Upper lobe of left lung (tissue), 6 donors: ENCODE measurements at regions not wholly inside any gene's neighbourhood (a gene's known extent, or its start where the extent isn't known, plus 50 kb on each side); places are given as distances from the start of the nearest gene placed in this dataset.
A peak's percentile ranks its signal among the peaks of the same experiment; 100 is the strongest.

ENCODE experiments used
- ATAC-seq, 2 donors: fragments of 200-7000 bp; cut with Tn5 transposase; one replicate each; pipeline ENCODE4 v1.9.1; 2022; ENCODE audit warnings: mild to moderate bottlenecking in 2 of 2, moderate library complexity in 2 of 2; ENCODE audit not compliant: low FRiP score in 2 of 2
- DNase-seq, 2 donors: peaks; one replicate each; pipeline ENCODE4 v3.0.0-alpha.2; 2019 to 2020
- H3K27ac ChIP-seq, 4 donors: fragments of 200-600 bp; sonication (generic); one replicate each; pipeline ENCODE4 v1.5.1; 2016 to 2019
- H3K27me3 ChIP-seq, 4 donors: fragments of 200-600 bp; sonication (generic); one replicate each; pipeline ENCODE4 v1.5.1; 2017 to 2019
- H3K36me3 ChIP-seq, 4 donors: fragments of 200-600 bp; sonication (generic); one replicate each; pipeline ENCODE4 v1.5.1; 2016 to 2019
- H3K4me1 ChIP-seq, 4 donors: fragments of 200-600 bp; sonication (generic); one replicate each; pipeline ENCODE4 v1.5.1; 2018 to 2019
- H3K4me3 ChIP-seq, 4 donors: fragments of 200-600 bp; sonication (generic); one replicate each; pipeline ENCODE4 v1.5.1; 2017 to 2019; ENCODE audit warnings: mild to moderate bottlenecking in 2 of 4, moderate library complexity in 1 of 4
- H3K9me3 ChIP-seq, 4 donors: fragments of 200-600 bp; sonication (generic); one replicate each; pipeline ENCODE4 v1.5.1; 2018 to 2019
- EP300 ChIP-seq, 4 donors: sonication (generic); formaldehyde crosslinking; IDR thresholded peaks; one replicate each; pipeline ENCODE4 v1.5.1; 2017; ENCODE audit warnings: antibody characterized with exemption in 4 of 4, control low read depth in 2 of 4
- POLR2A ChIP-seq, 4 donors: fragments of 450-650 bp; IDR thresholded peaks; one replicate each; pipeline ENCODE4 v1.5.1; 2016 to 2017; ENCODE audit warnings: antibody characterized with exemption in 4 of 4, mild to moderate bottlenecking in 2 of 4
- POLR2AphosphoS5 ChIP-seq, 2 donors: sonication (generic); formaldehyde crosslinking; IDR thresholded peaks; one replicate each; pipeline ENCODE4 v1.5.1; 2017; ENCODE audit warnings: antibody characterized with exemption in 2 of 2
- WGBS, 2 donors: methylation state at CpG; one replicate each; pipeline ENCODE4 v1.1.5; 2017 to 2018; 5-methylcytosine and 5-hydroxymethylcytosine counted together
- TF ChIP-seq, protein P1 (sequence below), 6 experiments: fragments of 450-650 bp in 4 of 6; fragments of 200-600 bp in 2 of 6; sonication (generic) in 2 of 6; IDR thresholded peaks; one replicate each; pipeline ENCODE4 v1.5.1; 2016 to 2019; ENCODE audit warnings: antibody characterized with exemption in 6 of 6
- donor health status: DM: no; HTN: no; CAD: no; lungs with moderate emphysema.
- donor health status: DM: no; HTN: yes; CAD: no; lungs with severe emphysema.

DNA sequence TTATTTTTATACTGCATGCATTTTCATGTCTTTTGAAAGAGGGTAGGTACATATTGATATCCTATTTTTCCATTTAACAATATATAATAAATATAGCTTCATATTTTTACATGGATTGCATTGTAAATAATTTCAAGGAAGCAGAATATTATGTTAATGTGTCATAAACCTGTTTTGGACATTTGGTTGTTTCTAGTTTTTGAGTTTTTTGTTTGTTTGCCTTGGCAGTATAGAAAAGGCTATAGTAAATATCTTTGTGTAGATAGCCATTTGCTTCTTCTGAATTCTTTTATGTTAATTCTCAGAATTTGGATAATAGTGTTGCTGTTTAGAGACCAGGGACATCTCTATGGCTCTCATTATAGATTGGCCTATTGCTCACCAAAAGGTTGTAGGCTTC, 645.2 kb downstream of the SLC4A3 start:
- no peaks in the 10 kb centered on the region for H3K9me3 ChIP-seq
- H3K36me3 ChIP-seq, result no peaks in the 10 kb centered on the region
- DNase-seq (no peak), ATAC-seq (no peak)
- H3K27ac ChIP-seq, result no peak overlapping the region
- no peak overlapping the region for H3K4me3 ChIP-seq
- no peaks in the 10 kb centered on the region for H3K27me3 ChIP-seq
- H3K4me1 ChIP-seq, result peaks cover 0 to 7% (median 0%) of the 10 kb centered on the region in 4 donors
- TF ChIP-seq POLR2A (IDR thresholded peaks at IDR 0.05), result no peak
- TF ChIP-seq POLR2AphosphoS5 (IDR thresholded peaks at IDR 0.05), result no peak

DNA sequence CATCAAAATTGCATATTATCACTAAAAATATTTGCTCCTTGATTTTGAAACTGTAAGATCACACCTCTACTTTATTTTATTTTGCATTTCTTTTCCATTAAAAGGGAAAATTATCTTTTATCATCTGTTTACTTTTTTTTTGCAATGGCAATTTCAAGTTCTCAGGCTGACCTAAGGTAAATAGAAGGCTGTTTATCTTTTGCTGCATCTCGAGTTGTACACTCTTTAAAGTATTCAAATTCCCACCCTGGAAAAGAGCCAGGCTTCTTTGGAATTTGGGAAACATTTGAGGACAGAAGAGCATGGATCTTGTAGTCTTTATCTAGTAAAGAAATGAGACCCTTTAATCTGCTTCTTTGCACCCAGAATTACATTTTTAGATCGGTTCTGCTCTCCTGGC, 645.7 kb downstream of the SLC4A3 start:
- Histone ChIP-seq H3K4me3 (no peak overlapping the region), H3K9me3 (no peaks in the 10 kb centered on the region), H3K27me3 (no peaks in the 10 kb centered on the region), H3K36me3 (no peaks in the 10 kb centered on the region), H3K27ac (no peak overlapping the region), H3K4me1 (peaks cover 0 to 7% (median 0%) of the 10 kb centered on the region in 4 donors)
- ATAC-seq (no peak), DNase-seq (no peak)
- 50 to 53% methylated on average over 2 of the region's 2 CpGs for WGBS, 2 donors
- no peak for TF ChIP-seq EP300 (IDR thresholded peaks at IDR 0.05)
- TF ChIP-seq, protein P1, sequence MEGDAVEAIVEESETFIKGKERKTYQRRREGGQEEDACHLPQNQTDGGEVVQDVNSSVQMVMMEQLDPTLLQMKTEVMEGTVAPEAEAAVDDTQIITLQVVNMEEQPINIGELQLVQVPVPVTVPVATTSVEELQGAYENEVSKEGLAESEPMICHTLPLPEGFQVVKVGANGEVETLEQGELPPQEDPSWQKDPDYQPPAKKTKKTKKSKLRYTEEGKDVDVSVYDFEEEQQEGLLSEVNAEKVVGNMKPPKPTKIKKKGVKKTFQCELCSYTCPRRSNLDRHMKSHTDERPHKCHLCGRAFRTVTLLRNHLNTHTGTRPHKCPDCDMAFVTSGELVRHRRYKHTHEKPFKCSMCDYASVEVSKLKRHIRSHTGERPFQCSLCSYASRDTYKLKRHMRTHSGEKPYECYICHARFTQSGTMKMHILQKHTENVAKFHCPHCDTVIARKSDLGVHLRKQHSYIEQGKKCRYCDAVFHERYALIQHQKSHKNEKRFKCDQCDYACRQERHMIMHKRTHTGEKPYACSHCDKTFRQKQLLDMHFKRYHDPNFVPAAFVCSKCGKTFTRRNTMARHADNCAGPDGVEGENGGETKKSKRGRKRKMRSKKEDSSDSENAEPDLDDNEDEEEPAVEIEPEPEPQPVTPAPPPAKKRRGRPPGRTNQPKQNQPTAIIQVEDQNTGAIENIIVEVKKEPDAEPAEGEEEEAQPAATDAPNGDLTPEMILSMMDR (IDR thresholded peaks at IDR 0.05), result no peak
- no peak for TF ChIP-seq POLR2AphosphoS5 (IDR thresholded peaks at IDR 0.05)
- no peak for TF ChIP-seq POLR2A (IDR thresholded peaks at IDR 0.05)

DNA sequence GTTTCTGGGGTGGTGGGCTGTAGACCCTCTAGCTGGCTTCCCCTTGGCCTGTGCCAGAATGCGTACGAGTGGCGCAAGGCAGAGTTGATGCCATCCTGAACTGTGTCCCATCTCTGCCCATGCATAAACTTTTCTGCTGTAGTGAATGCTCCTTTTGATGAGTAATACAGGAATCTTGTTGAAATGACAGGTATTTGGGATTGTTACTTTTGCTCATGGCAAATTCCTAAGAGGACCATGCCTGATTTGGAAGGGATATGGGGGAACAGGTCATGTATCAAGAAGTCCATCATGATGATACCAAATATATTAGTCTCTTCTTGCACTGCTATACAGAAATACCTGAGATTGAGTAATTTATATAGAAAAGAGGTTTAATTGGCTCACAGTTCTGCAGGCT, 648.0 kb downstream of the SLC4A3 start:
- H3K4me3 ChIP-seq, result no peak overlapping the region
- H3K36me3 ChIP-seq, result no peaks in the 10 kb centered on the region
- no peaks in the 10 kb centered on the region for H3K9me3 ChIP-seq
- no peak for ATAC-seq
- TF ChIP-seq EP300 (IDR thresholded peaks at IDR 0.05), result no peak
- no peak for TF ChIP-seq POLR2AphosphoS5 (IDR thresholded peaks at IDR 0.05)
- TF ChIP-seq, protein P1 (IDR thresholded peaks at IDR 0.05), result no peak
- no peak for TF ChIP-seq POLR2A (IDR thresholded peaks at IDR 0.05)
- no peak for DNase-seq
- no peak overlapping the region for H3K27ac ChIP-seq
- 85 to 92% methylated on average over 3 of the region's 3 CpGs for WGBS, 2 donors
- H3K27me3 ChIP-seq, result no peaks in the 10 kb centered on the region
- peaks cover 0 to 7% (median 0%) of the 10 kb centered on the region in 4 donors for H3K4me1 ChIP-seq

DNA sequence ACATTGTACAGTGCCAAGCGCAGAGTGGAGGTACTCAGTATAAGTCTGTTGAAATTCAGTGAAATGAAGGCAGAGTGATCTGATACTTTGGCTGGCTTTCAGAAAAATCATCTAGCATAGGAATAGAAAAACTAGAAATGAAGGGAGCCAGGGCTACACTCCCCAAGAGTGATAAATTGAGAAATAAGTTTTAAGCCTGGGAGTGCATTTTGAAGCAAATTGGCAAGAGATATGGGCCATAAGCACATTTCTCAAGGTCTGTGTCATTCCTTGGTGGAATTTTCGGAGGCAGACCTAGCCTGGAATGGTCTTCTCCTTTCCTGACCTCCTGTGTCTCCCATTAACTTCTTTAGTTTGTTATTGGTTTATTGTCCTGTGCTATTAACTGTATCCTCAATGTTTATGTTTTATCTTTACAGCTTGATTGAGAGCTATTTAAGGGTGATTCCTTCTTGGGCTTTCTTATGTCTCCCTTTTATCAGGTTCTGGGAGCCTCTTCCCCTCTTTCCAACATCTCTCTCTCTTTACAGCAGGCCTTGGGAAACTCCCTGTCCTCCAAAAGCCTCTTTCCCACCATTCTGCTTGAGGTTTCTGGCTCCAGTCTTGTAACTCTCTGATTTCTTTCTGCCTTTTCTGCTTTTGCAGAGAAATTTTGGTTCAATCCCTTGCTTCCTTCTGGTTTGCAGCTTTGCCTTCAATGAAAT, 649.5 kb downstream of the SLC4A3 start:
- H3K36me3 ChIP-seq, result no peaks in the 10 kb centered on the region
- no peak overlapping the region for H3K4me3 ChIP-seq
- ATAC-seq (peak in 1 of 2 donors; percentile 61), DNase-seq (no peak)
- H3K27ac ChIP-seq, result no peak overlapping the region
- no peaks in the 10 kb centered on the region for H3K27me3 ChIP-seq
- H3K9me3 ChIP-seq, result no peaks in the 10 kb centered on the region
- 80 to 81% methylated on average over 2 of the region's 2 CpGs for WGBS, 2 donors
- peaks cover 0 to 7% (median 0%) of the 10 kb centered on the region in 4 donors for H3K4me1 ChIP-seq
- TF ChIP-seq POLR2AphosphoS5 (IDR thresholded peaks at IDR 0.05) (no peak), POLR2A (IDR thresholded peaks at IDR 0.05) (no peak), EP300 (IDR thresholded peaks at IDR 0.05) (no peak)
- TF ChIP-seq, protein P1 (IDR thresholded peaks at IDR 0.05), result no peak

DNA sequence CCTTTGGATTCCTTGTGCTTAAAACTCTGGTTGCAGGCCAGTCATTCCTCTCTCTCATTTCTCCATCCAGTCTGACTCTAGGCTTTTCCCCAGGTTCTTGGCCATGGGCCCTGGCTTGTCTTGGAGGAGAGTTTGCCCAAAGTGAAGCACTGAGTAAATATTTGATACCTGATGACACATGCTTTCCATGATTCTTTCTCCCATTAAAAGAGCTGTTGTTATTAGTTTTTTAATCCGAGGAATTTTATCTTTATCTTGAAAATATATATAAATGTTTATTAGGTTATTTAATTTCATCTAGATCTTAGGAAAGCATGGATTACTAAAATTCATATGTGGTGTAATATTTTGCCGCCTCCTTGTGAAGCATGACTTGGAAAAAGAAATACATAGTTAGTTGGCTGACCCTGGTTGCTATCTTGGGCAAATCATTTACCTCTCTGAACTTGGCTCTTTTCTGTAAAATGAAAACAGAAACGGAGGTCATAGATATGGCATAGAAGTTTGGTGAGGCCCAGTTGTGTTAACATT, 650.1 kb downstream of the SLC4A3 start:
- no peak overlapping the region for H3K4me3 ChIP-seq
- TF ChIP-seq POLR2AphosphoS5 (IDR thresholded peaks at IDR 0.05) (no peak), POLR2A (IDR thresholded peaks at IDR 0.05) (no peak), EP300 (IDR thresholded peaks at IDR 0.05) (no peak)
- TF ChIP-seq, protein P1 (IDR thresholded peaks at IDR 0.05), result no peak
- H3K36me3 ChIP-seq, result no peaks in the 10 kb centered on the region
- 57 to 60% methylated on average over 3 of the region's 3 CpGs for WGBS, 2 donors
- no peaks in the 10 kb centered on the region for H3K9me3 ChIP-seq
- H3K27me3 ChIP-seq, result no peaks in the 10 kb centered on the region
- peaks cover 0 to 7% (median 0%) of the 10 kb centered on the region in 4 donors for H3K4me1 ChIP-seq
- ATAC-seq (peak; percentile 67 to 76), DNase-seq (peak in 1 of 2 donors; percentile 48)
- H3K27ac ChIP-seq, result peak overlapping the region in 1 of 4 donors; percentile 12
